GM23338 (cell line): ENCODE measurements at regions not wholly inside any gene's neighbourhood (a gene's known extent, or its start where the extent isn't known, plus 50 kb on each side); places are given as distances from the start of the nearest gene placed in this dataset.

Source experiments
- ATAC-seq: fragments of 200-7000 bp; cut with Tn5 transposase; 3 replicates; pipeline ENCODE4 v1.9.1; 2020
- DNase-seq: peaks from one replicate; pipeline ENCODE4 v3.0.0-alpha.2; 2015; ENCODE audit warnings: low spot score
- H2AFZ ChIP-seq: fragments of 200-600 bp; sonication (generic); 2 replicates; pipeline ENCODE4 v1.8.0; 2016; ENCODE audit warnings: antibody characterized with exemption, mild to moderate bottlenecking, moderate library complexity
- H3F3A ChIP-seq: fragments of 200-600 bp; sonication (generic); replicated peaks from 2 replicates; pipeline ENCODE4 v1.8.0; 2017; ENCODE audit warnings: antibody characterized with exemption, mixed run types, low read depth
- H3K27ac ChIP-seq: fragments of 200-600 bp; sonication (generic); 2 replicates; pipeline ENCODE4 v1.6.1; 2016; ENCODE audit warnings: low read depth
- H3K27me3 ChIP-seq: fragments of 200-600 bp; sonication (generic); 2 replicates; pipeline ENCODE4 v1.8.0; 2016; ENCODE audit warnings: mild to moderate bottlenecking, mixed run types, moderate library complexity; ENCODE audit not compliant: insufficient read depth
- H3K36me3 ChIP-seq: fragments of 200-600 bp; sonication (generic); 2 replicates; pipeline ENCODE4 v1.8.0; 2016; ENCODE audit warnings: mild to moderate bottlenecking; ENCODE audit not compliant: insufficient read depth
- H3K4me1 ChIP-seq: fragments of 200-600 bp; sonication (generic); 2 replicates; pipeline ENCODE4 v1.8.0; 2016; ENCODE audit warnings: mild to moderate bottlenecking, moderate library complexity; ENCODE audit not compliant: insufficient read depth
- H3K4me2 ChIP-seq: fragments of 200-600 bp; sonication (generic); 2 replicates; pipeline ENCODE4 v1.7.1; 2017; ENCODE audit warnings: mixed run types
- H3K4me3 ChIP-seq: fragments of 200-600 bp; sonication (generic); 2 replicates; pipeline ENCODE4 v1.6.1; 2016; ENCODE audit warnings: mixed run types
- H3K79me2 ChIP-seq: fragments of 200-600 bp; sonication (generic); replicated peaks from 2 replicates; pipeline ENCODE4 v1.8.0; 2017; ENCODE audit warnings: mild to moderate bottlenecking; ENCODE audit not compliant: insufficient read depth
- H3K9me2 ChIP-seq: fragments of 200-600 bp; sonication (generic); 2 replicates; pipeline ENCODE4 v1.8.0; 2017; ENCODE audit not compliant: insufficient read depth
- H4K20me1 ChIP-seq: fragments of 200-600 bp; sonication (generic); replicated peaks from 2 replicates; pipeline ENCODE4 v1.8.0; 2017; ENCODE audit warnings: mild to moderate bottlenecking; ENCODE audit not compliant: insufficient read depth
- H3K27ac Mint-ChIP-seq: 2 replicates; pipeline ENCODE4 v1.8.0; 2020; ENCODE audit warnings: inconsistent platforms, mild to moderate bottlenecking, moderate library complexity, mixed read lengths
- H3K27me3 Mint-ChIP-seq: 3 replicates; pipeline ENCODE4 v1.8.0; 2022; ENCODE audit warnings: low read depth, mild to moderate bottlenecking, moderate library complexity, mixed read lengths, inconsistent platforms; ENCODE audit not compliant: insufficient read depth, poor library complexity
- H3K36me3 Mint-ChIP-seq: 3 replicates; pipeline ENCODE4 v1.8.0; 2021; ENCODE audit warnings: low read depth, mild to moderate bottlenecking, inconsistent platforms, moderate library complexity, mixed read lengths
- H3K4me1 Mint-ChIP-seq: 3 replicates; pipeline ENCODE4 v1.8.0; 2020; ENCODE audit warnings: mild to moderate bottlenecking, inconsistent platforms, mixed read lengths
- H3K4me3 Mint-ChIP-seq: 3 replicates; pipeline ENCODE4 v1.8.0; 2021; ENCODE audit warnings: moderate library complexity, mild to moderate bottlenecking, inconsistent platforms, mixed read lengths
- H3K9me3 Mint-ChIP-seq: 3 replicates; pipeline ENCODE4 v1.8.0; 2020; ENCODE audit warnings: moderate library complexity, mild to moderate bottlenecking, inconsistent platforms, mixed read lengths
- CREB1 ChIP-seq: fragments of 250-450 bp; sonication (Bioruptor Pico); IDR thresholded peaks from 2 replicates; pipeline ENCODE4 v1.5.0; 2020; ENCODE audit warnings: low read depth, mild to moderate bottlenecking, moderate library complexity
- CTCF ChIP-seq, 2 experiments: fragments of 200-600 bp in 1 of 2; sonication (generic) in 1 of 2; conservative IDR thresholded peaks; 2 replicates each; pipeline versions ENCODE4 v1.5.1 to v1.6.1; 2016 to 2017; ENCODE audit warnings: antibody characterized with exemption in 2 of 2, low read depth in 2 of 2, mild to moderate bottlenecking in 2 of 2, moderate library complexity in 1 of 2
- EZH2 ChIP-seq: fragments of 200-600 bp; sonication (generic); IDR thresholded peaks from one replicate; pipeline ENCODE4 v1.8.0; 2017; ENCODE audit warnings: antibody characterized with exemption, mild to moderate bottlenecking, low read depth; ENCODE audit not compliant: unreplicated experiment
- NANOG ChIP-seq: IDR thresholded peaks from 2 replicates; pipeline ENCODE4 v1.6.1; 2016; ENCODE audit warnings: antibody characterized with exemption, borderline replicate concordance
- POLR2AphosphoS5 ChIP-seq: IDR thresholded peaks from 2 replicates; pipeline ENCODE4 v1.6.1; 2016; ENCODE audit warnings: antibody characterized with exemption, low read depth
- REST ChIP-seq: IDR thresholded peaks from one replicate; pipeline ENCODE4 v1.6.1; 2018; ENCODE audit warnings: antibody characterized with exemption; ENCODE audit not compliant: unreplicated experiment
- STAT1 ChIP-seq: IDR thresholded peaks from one replicate; pipeline ENCODE4 v1.6.1; 2016; ENCODE audit warnings: antibody characterized with exemption; ENCODE audit not compliant: unreplicated experiment
- ZNF114 ChIP-seq: fragments of 250-450 bp; sonication (Bioruptor Pico); IDR thresholded peaks from 2 replicates; pipeline ENCODE4 v1.5.0; 2020; ENCODE audit warnings: mild to moderate bottlenecking, moderate library complexity
- TF ChIP-seq, protein P1 (sequence below): fragments of 250-450 bp; sonication (Bioruptor Pico); IDR thresholded peaks from 2 replicates; pipeline ENCODE4 v1.5.0; 2020; ENCODE audit warnings: mild to moderate bottlenecking, moderate library complexity
- TF ChIP-seq, protein P2 (sequence below): IDR thresholded peaks from 2 replicates; pipeline ENCODE4 v1.6.1; 2016; ENCODE audit warnings: antibody characterized with exemption

GRCh38 chr4:85381968-85382367 lies 93.0 kb upstream of the ARHGAP24 start:
- no peaks in the 10 kb centered on the region for H3K79me2 ChIP-seq
- Mint-ChIP-seq H3K4me3 (no peak overlapping the region), H3K27ac (no peak overlapping the region), H3K9me3 (no peaks in the 10 kb centered on the region), H3K36me3 (no peaks in the 10 kb centered on the region), H3K4me1 (no peaks in the 10 kb centered on the region), H3K27me3 (no peaks in the 10 kb centered on the region)
- H3K36me3 ChIP-seq: no peaks in the 10 kb centered on the region
- no peak overlapping the region for H2AFZ ChIP-seq
- H3F3A ChIP-seq: no peaks in the 10 kb centered on the region
- H3K4me1 ChIP-seq: no peaks in the 10 kb centered on the region
- no peak overlapping the region for H3K27ac ChIP-seq
- ATAC-seq (no peak), DNase-seq (no peak)
- no peaks in the 10 kb centered on the region for H3K27me3 ChIP-seq
- TF ChIP-seq STAT1: no peak
- no peak for TF ChIP-seq CTCF (conservative IDR thresholded peaks at IDR 0.05; ENCODE audit: low read depth in 2 of 2)
- TF ChIP-seq, protein P1, sequence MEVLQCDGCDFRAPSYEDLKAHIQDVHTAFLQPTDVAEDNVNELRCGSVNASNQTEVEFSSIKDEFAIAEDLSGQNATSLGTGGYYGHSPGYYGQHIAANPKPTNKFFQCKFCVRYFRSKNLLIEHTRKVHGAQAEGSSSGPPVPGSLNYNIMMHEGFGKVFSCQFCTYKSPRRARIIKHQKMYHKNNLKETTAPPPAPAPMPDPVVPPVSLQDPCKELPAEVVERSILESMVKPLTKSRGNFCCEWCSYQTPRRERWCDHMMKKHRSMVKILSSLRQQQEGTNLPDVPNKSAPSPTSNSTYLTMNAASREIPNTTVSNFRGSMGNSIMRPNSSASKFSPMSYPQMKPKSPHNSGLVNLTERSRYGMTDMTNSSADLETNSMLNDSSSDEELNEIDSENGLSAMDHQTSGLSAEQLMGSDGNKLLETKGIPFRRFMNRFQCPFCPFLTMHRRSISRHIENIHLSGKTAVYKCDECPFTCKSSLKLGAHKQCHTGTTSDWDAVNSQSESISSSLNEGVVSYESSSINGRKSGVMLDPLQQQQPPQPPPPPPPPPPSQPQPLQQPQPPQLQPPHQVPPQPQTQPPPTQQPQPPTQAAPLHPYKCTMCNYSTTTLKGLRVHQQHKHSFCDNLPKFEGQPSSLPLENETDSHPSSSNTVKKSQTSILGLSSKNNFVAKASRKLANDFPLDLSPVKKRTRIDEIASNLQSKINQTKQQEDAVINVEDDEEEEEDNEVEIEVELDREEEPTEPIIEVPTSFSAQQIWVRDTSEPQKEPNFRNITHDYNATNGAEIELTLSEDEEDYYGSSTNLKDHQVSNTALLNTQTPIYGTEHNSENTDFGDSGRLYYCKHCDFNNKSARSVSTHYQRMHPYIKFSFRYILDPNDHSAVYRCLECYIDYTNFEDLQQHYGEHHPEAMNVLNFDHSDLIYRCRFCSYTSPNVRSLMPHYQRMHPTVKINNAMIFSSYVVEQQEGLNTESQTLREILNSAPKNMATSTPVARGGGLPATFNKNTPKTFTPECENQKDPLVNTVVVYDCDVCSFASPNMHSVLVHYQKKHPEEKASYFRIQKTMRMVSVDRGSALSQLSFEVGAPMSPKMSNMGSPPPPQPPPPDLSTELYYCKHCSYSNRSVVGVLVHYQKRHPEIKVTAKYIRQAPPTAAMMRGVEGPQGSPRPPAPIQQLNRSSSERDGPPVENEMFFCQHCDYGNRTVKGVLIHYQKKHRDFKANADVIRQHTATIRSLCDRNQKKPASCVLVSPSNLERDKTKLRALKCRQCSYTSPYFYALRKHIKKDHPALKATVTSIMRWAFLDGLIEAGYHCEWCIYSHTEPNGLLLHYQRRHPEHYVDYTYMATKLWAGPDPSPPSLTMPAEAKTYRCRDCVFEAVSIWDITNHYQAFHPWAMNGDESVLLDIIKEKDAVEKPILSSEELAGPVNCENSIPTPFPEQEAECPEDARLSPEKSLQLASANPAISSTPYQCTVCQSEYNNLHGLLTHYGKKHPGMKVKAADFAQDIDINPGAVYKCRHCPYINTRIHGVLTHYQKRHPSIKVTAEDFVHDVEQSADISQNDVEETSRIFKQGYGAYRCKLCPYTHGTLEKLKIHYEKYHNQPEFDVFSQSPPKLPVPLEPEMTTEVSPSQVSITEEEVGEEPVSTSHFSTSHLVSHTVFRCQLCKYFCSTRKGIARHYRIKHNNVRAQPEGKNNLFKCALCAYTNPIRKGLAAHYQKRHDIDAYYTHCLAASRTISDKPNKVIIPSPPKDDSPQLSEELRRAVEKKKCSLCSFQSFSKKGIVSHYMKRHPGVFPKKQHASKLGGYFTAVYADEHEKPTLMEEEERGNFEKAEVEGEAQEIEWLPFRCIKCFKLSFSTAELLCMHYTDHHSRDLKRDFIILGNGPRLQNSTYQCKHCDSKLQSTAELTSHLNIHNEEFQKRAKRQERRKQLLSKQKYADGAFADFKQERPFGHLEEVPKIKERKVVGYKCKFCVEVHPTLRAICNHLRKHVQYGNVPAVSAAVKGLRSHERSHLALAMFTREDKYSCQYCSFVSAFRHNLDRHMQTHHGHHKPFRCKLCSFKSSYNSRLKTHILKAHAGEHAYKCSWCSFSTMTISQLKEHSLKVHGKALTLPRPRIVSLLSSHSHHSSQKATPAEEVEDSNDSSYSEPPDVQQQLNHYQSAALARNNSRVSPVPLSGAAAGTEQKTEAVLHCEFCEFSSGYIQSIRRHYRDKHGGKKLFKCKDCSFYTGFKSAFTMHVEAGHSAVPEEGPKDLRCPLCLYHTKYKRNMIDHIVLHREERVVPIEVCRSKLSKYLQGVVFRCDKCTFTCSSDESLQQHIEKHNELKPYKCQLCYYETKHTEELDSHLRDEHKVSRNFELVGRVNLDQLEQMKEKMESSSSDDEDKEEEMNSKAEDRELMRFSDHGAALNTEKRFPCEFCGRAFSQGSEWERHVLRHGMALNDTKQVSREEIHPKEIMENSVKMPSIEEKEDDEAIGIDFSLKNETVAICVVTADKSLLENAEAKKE: no peak
- TF ChIP-seq NANOG: no peak
- no peak for TF ChIP-seq CREB1 (CRISPR knock-in tag)
- TF ChIP-seq ZNF114 (CRISPR knock-in tag): no peak
- TF ChIP-seq REST: no peak
- TF ChIP-seq EZH2: no peak
- TF ChIP-seq, protein P2, sequence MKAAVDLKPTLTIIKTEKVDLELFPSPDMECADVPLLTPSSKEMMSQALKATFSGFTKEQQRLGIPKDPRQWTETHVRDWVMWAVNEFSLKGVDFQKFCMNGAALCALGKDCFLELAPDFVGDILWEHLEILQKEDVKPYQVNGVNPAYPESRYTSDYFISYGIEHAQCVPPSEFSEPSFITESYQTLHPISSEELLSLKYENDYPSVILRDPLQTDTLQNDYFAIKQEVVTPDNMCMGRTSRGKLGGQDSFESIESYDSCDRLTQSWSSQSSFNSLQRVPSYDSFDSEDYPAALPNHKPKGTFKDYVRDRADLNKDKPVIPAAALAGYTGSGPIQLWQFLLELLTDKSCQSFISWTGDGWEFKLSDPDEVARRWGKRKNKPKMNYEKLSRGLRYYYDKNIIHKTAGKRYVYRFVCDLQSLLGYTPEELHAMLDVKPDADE: no peak
- no peak for TF ChIP-seq POLR2AphosphoS5
- no peak overlapping the region for H3K4me2 ChIP-seq
- H3K4me3 ChIP-seq: no peak overlapping the region
- no peaks in the 10 kb centered on the region; the same call in 1 of the 2 replicates for H3K9me2 ChIP-seq
- no peaks in the 10 kb centered on the region for H4K20me1 ChIP-seq
